Left lung (tissue), 4 donors: ENCODE measurements at regions not wholly inside any gene's neighbourhood (a gene's known extent, or its start where the extent isn't known, plus 50 kb on each side); places are given as distances from the start of the nearest gene placed in this dataset.
A peak's percentile ranks its signal among the peaks of the same experiment; 100 is the strongest.

Source experiments
- ATAC-seq: fragments of 200-7000 bp; cut with Tn5 transposase; one replicate; pipeline ENCODE4 v1.9.1; 2020; ENCODE audit warnings: moderate library complexity
- DNase-seq, 4 donors: peaks; one replicate each; pipeline ENCODE4 v3.0.0-alpha.2; 2013 to 2020
- H3K27ac ChIP-seq, 2 donors: fragments of 200-600 bp; sonication (generic) in 1 of 2; one replicate each; pipeline versions ENCODE4 v1.5.0 to v1.8.0; 2020 to 2021
- H3K27me3 ChIP-seq, 2 donors: fragments of 200-600 bp; sonication (generic) in 1 of 2; one replicate each; pipeline versions ENCODE4 v1.5.0 to v1.8.0; 2020 to 2021
- H3K36me3 ChIP-seq, 2 donors: fragments of 200-600 bp; sonication (generic) in 1 of 2; one replicate each; pipeline versions ENCODE4 v1.5.0 to v1.8.0; 2020 to 2021
- H3K4me1 ChIP-seq, 2 donors: fragments of 200-600 bp; one replicate each; pipeline ENCODE4 v1.8.0; 2021
- H3K4me3 ChIP-seq, 2 donors: fragments of 200-600 bp; sonication (generic) in 1 of 2; one replicate each; pipeline versions ENCODE4 v1.5.0 to v1.8.0; 2020 to 2021; ENCODE audit warnings: mild to moderate bottlenecking in 1 of 2
- H3K9me3 ChIP-seq, 2 donors: fragments of 200-600 bp; sonication (generic) in 1 of 2; one replicate each; pipeline versions ENCODE4 v1.5.0 to v1.8.0; 2020 to 2021
- CTCF ChIP-seq, 2 donors: fragments of 200-600 bp; sonication (generic) in 1 of 2; IDR thresholded peaks; one replicate each; pipeline versions ENCODE4 v1.5.0 to v1.8.0; 2021; ENCODE audit warnings: antibody characterized with exemption in 2 of 2
- intact Hi-C, 2 donors: fragments of 100-400 bp; cut with DNase I; formaldehyde crosslinking; loops; one replicate each; pipeline versions ENCODE4 v1.11.2 to v1.14.2; 2022
- donor health status: DM: no; HTN: yes; CAD: no.
- donor health status: DM: no; HTN: no; CAD: no.

- intact Hi-C loops = no loop called here
Observed at GRCh38 chr4:83781434-83781833, 245.5 kb downstream of the GPAT3 start.

GRCh38 chr4:83780053-83780733 is 244.3 kb downstream of the GPAT3 start:
- no peak for ATAC-seq
- Histone ChIP-seq H3K36me3 (no peaks in the 10 kb centered on the region), H3K4me3 (no peak overlapping the region), H3K27ac (no peak overlapping the region), H3K9me3 (no peaks in the 10 kb centered on the region), H3K4me1 (no peaks in the 10 kb centered on the region), H3K27me3 (no peaks in the 10 kb centered on the region)
- intact Hi-C loops = no loop called here
- no peak for DNase-seq
- no peak for TF ChIP-seq CTCF (IDR thresholded peaks at IDR 0.05)

More at GRCh38 chr4:83781434-83781833, 245.5 kb downstream of the GPAT3 start:
- no peaks in the 10 kb centered on the region for H3K36me3 ChIP-seq
- H3K4me1 ChIP-seq = no peaks in the 10 kb centered on the region
- H3K27me3 ChIP-seq = no peaks in the 10 kb centered on the region
- ATAC-seq = no peak
- H3K4me3 ChIP-seq = no peak overlapping the region
- H3K9me3 ChIP-seq = no peaks in the 10 kb centered on the region
- no peak overlapping the region for H3K27ac ChIP-seq
- DNase-seq = no peak
- no peak for TF ChIP-seq CTCF (IDR thresholded peaks at IDR 0.05)

DNA sequence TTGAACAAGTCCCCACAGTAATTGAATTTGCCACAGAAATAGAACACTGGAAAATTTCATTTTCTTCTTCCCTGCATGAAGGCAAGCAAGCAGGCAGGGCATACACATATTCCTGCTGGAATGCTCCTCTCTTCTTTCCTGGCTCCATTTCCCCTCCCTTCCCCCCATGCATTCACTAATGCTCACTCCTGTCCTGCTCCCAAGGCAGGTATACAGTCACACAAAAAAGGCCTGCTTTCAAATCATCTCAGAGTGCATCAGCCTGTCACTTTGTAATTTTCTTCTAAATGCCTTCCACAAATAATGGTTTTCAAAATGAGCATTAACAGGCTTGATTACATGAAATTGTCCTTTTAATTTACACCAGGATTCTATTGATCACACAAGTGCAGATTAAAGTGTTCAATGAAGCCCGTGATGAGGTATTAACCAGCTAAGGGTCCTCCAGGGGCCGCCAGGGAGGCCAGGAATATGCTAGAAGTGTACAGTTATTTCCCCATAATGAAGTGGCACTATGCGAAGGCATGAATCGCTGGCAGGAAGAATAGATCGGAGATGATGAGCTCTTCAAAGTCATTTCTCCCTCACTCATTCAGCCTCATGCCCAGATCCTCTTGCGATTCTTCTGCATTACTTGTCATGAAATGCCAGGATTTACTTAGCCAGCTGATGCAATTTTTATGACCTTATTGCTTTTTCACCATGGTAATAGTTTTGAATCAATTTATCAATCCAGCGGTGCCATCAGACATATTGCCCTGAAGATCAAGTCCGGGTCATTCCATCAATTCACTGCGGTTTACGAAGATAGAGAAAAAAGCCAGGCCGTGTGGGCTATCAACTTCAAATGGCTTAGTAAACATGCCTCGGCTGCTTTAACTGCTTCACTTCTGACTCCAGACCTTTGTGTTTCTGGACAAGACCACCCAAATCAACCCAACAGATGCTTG is 243.5 kb downstream of the GPAT3 start:
- H3K4me3 ChIP-seq = no peak overlapping the region
- intact Hi-C loops = no loop called here
- TF ChIP-seq CTCF (IDR thresholded peaks at IDR 0.05) = no peak
- H3K36me3 ChIP-seq = no peaks in the 10 kb centered on the region
- no peaks in the 10 kb centered on the region for H3K4me1 ChIP-seq
- no peak for DNase-seq
- H3K27ac ChIP-seq = no peak overlapping the region
- no peaks in the 10 kb centered on the region for H3K27me3 ChIP-seq
- no peak for ATAC-seq
- no peaks in the 10 kb centered on the region for H3K9me3 ChIP-seq

DNA sequence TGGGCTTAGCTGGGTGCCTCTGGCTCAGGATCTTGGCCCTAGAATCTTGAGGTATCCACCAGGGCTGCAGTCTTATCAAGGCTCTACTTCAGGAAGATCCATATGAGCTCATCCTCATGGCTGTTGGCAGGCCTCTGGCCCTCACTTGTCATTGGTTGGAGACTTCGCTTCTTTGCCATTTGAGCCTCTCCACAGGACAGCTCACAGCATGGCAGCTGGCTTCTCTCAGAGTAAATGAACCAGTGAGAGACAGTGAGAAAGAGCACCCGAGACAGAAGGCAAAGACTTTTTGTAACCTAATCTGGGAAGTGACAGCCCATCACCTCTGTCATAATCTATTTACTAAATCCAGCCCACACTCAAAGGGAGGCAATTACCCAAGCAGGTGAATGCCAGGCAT is 236.8 kb downstream of the GPAT3 start:
- no peak for TF ChIP-seq CTCF (IDR thresholded peaks at IDR 0.05)
- H3K9me3 ChIP-seq = no peaks in the 10 kb centered on the region
- DNase-seq = no peak
- no peaks in the 10 kb centered on the region for H3K4me1 ChIP-seq
- no peaks in the 10 kb centered on the region for H3K36me3 ChIP-seq
- H3K27me3 ChIP-seq = peaks cover 0 to 5% of the 10 kb centered on the region in 2 donors
- ATAC-seq = no peak
- no peak overlapping the region for H3K27ac ChIP-seq
- intact Hi-C loops = no loop called here
- no peak overlapping the region for H3K4me3 ChIP-seq

GRCh38 chr4:83771113-83771705 is 235.3 kb downstream of the GPAT3 start:
- peak; percentile 38 to 47 for TF ChIP-seq CTCF (IDR thresholded peaks at IDR 0.05)
- intact Hi-C loops = no loop called here
- H3K4me1 ChIP-seq = no peaks in the 10 kb centered on the region
- H3K36me3 ChIP-seq = no peaks in the 10 kb centered on the region
- DNase-seq (peak; percentile 20 to 64 (median 33)), ATAC-seq (peak; percentile 91)
- no peak overlapping the region for H3K4me3 ChIP-seq
- no peaks in the 10 kb centered on the region for H3K9me3 ChIP-seq
- peaks cover 0 to 5% of the 10 kb centered on the region in 2 donors for H3K27me3 ChIP-seq
- H3K27ac ChIP-seq = no peak overlapping the region
